ENCODE measurements at regions not wholly inside any gene's neighbourhood (a gene's known extent, or its start where the extent isn't known, plus 50 kb on each side); places are given as distances from the start of the nearest gene placed in this dataset.

DNA sequence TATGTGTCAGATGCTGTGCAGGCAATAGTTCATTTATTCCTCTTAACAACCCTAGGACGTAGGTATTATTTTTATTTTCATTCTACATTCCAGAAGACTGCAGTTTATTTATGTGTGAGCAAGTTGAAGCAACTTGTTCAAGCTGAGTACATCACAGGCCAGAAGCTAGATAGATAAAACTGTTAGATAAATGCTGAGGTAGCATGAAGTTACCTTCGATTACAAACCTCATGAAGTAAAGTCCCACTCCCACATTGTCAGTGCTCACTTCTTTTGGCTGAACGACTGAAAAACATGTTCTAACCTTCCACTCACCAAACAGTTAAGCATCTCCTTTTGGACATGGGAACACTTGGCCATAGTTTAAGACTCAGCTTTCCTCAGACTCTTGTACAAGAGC is 439.2 kb downstream of the TNS1 start:
- TF ChIP-seq CTCF (IDR thresholded peaks at IDR 0.05) (no peak), POLR2A (IDR thresholded peaks at IDR 0.05) (no peak)

Measured in testis (tissue), 2 donors.